ENCODE measurements at regions not wholly inside any gene's neighbourhood (a gene's known extent, or its start where the extent isn't known, plus 50 kb on each side); places are given as distances from the start of the nearest gene placed in this dataset.
"Not testable (repeated sequence)": the region's sequence is repeated elsewhere in the genome, so short reads cannot be mapped to it uniquely, and the experiment has no call there.

DNA sequence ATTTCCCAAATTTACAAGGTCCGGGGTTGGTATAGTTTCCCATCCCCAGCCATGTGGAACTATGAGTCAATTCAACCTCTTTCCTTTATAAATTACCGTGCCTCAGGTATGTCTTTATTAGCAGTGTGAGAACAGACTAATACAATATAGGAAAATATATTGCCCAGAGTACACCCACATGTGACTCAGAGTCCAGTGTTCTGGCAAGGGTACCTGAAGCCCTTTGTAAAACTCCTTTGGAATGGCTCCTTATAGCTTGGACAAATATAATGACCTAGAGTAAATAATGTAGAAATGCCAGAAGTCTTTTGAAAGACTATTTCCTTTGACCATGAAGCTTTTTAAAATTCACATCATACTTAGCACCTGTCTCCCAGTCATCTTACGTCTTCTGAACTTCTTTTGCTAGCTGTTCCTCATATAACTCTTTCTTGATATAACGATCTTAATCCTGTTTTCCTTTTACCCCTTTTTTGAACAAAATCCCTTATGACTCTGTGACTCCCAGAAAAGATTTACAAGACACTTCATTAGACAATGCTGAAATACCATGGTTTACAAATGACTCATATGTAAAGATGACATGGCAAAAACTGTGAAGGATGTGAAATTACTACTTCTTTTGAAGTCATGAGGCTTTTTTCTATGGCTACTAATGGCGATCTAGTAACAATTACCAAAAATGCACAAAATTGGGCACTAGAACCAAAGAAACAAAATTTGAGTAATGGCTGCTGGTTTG, 408.9 kb downstream of the NAP1L3 start:
- peak; percentile 47 for DNase-seq (ENCODE audit: low read depth)

GRCh38 chrX:93259029-93259428, 414.3 kb downstream of the NAP1L3 start:
- no peak for DNase-seq (ENCODE audit: low read depth)

GRCh38 chrX:93242897-93243296, 430.5 kb downstream of the NAP1L3 start:
- DNase-seq (ENCODE audit: low read depth): peak; percentile 38

- DNase-seq (ENCODE audit: low read depth): not testable (repeated sequence)
Observed at GRCh38 chrX:93235494-93236256, 437.7 kb downstream of the NAP1L3 start.

DNA sequence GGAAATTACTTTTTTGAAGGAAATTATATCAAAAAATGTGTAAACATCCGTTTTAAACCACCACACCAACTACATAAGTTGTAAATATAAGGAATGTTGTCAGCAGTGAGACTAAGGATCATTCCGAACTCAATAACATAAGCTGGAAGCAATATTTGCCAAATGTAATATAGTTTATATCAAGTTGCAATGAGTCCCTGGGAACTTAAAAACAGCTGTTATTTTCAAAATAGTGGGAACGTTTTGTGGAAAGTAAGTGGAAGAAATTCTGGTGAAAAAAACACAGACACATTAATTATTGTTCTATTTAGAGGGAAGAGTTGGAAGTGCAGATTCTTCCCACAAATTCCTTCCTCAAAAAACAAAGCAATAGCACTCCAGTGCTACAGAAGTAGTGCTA, 444.3 kb downstream of the NAP1L3 start:
- no peak for DNase-seq (ENCODE audit: low read depth)

Measured in HT1080 (cell line).